Parathyroid adenoma (tissue), 2 donors: ENCODE measurements at regions not wholly inside any gene's neighbourhood (a gene's known extent, or its start where the extent isn't known, plus 50 kb on each side); places are given as distances from the start of the nearest gene placed in this dataset.

Experiments
- H2AFZ ChIP-seq: fragments of 300-600 bp; sonication (generic); one replicate; pipeline ENCODE4 v1.7.0; 2017; ENCODE audit warnings: antibody characterized with exemption, mild to moderate bottlenecking
- H3K27ac ChIP-seq: fragments of 300-600 bp; sonication (generic); one replicate; pipeline ENCODE4 v1.7.0; 2017
- H3K27me3 ChIP-seq: fragments of 300-600 bp; sonication (generic); one replicate; pipeline ENCODE4 v1.7.0; 2017; ENCODE audit warnings: low read length; ENCODE audit not compliant: control insufficient read depth, insufficient read depth
- H3K36me3 ChIP-seq: fragments of 300-600 bp; sonication (generic); one replicate; pipeline ENCODE4 v1.7.0; 2017; ENCODE audit warnings: low read length; ENCODE audit not compliant: control insufficient read depth, insufficient read depth
- H3K4me1 ChIP-seq: fragments of 300-600 bp; sonication (generic); one replicate; pipeline ENCODE4 v1.7.0; 2017; ENCODE audit warnings: control low read depth
- H3K4me2 ChIP-seq: fragments of 300-600 bp; sonication (generic); one replicate; pipeline ENCODE4 v1.7.0; 2017; ENCODE audit warnings: low read length
- H3K4me3 ChIP-seq: fragments of 300-600 bp; sonication (generic); one replicate; pipeline ENCODE4 v1.7.0; 2017; ENCODE audit warnings: low read depth, low read length
- H3K79me2 ChIP-seq: fragments of 300-600 bp; sonication (generic); one replicate; pipeline ENCODE4 v1.7.0; 2017; ENCODE audit warnings: control low read depth
- H3K9ac ChIP-seq: fragments of 300-600 bp; sonication (generic); one replicate; pipeline ENCODE4 v1.7.0; 2017; ENCODE audit warnings: mild to moderate bottlenecking
- H3K9me3 ChIP-seq: fragments of 300-600 bp; sonication (generic); one replicate; pipeline ENCODE4 v1.7.0; 2017; ENCODE audit warnings: low read length; ENCODE audit not compliant: control insufficient read depth
- TF ChIP-seq, protein P1 (sequence below): fragments of 300-600 bp; sonication (generic); IDR thresholded peaks from one replicate; pipeline ENCODE4 v1.7.0; 2017; ENCODE audit warnings: antibody characterized with exemption, mild to moderate bottlenecking
- donor health status: primary hyperparathyroidism.

DNA sequence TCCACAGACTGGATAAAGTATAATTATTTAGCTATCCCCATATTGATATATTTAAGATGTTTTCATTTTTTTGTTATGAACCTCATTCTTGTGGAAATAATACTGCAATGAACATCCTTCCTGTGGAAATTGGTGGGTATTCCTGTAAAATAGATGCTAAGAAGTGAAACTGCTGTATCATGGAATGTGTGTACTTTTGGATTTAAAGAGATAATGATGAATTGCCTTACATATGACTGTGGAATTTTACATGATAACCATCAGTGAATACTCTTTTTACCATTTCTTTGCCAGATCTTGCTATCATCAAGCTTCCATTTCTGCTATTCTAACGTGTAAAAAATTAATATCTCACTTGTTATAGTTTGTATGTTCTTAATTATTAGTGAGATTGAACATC lies 847.9 kb downstream of the EFNA5 start:
- no peaks in the 10 kb centered on the region for H3K9me3 ChIP-seq
- TF ChIP-seq, protein P1, sequence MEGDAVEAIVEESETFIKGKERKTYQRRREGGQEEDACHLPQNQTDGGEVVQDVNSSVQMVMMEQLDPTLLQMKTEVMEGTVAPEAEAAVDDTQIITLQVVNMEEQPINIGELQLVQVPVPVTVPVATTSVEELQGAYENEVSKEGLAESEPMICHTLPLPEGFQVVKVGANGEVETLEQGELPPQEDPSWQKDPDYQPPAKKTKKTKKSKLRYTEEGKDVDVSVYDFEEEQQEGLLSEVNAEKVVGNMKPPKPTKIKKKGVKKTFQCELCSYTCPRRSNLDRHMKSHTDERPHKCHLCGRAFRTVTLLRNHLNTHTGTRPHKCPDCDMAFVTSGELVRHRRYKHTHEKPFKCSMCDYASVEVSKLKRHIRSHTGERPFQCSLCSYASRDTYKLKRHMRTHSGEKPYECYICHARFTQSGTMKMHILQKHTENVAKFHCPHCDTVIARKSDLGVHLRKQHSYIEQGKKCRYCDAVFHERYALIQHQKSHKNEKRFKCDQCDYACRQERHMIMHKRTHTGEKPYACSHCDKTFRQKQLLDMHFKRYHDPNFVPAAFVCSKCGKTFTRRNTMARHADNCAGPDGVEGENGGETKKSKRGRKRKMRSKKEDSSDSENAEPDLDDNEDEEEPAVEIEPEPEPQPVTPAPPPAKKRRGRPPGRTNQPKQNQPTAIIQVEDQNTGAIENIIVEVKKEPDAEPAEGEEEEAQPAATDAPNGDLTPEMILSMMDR: no peak
- no peaks in the 10 kb centered on the region for H3K27me3 ChIP-seq
- H2AFZ ChIP-seq: no peak overlapping the region
- no peak overlapping the region for H3K4me3 ChIP-seq
- no peak overlapping the region for H3K27ac ChIP-seq
- no peaks in the 10 kb centered on the region for H3K79me2 ChIP-seq
- no peaks in the 10 kb centered on the region for H3K4me1 ChIP-seq
- H3K9ac ChIP-seq: no peak overlapping the region
- H3K36me3 ChIP-seq: no peaks in the 10 kb centered on the region
- no peak overlapping the region for H3K4me2 ChIP-seq

DNA sequence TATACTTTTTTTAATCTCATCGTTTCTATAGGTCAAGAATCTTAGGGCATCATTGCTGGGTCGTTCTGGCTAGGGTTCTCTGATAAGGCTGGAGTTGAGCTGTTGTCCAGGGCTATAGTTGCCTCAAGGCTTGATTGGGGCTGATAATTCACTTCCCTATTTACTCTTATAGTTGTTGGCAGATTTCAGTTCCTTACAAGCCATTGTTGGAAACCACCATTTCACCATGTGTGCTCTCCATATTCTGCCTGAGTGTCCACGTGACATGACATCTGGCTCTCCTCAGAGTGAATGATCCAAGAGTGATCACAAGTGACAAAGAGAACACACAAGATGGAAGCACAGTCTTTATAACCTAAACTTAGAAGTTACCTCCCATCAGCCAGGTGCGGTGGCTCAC lies 852.2 kb downstream of the EFNA5 start:
- H3K36me3 ChIP-seq: no peaks in the 10 kb centered on the region
- H3K79me2 ChIP-seq: no peaks in the 10 kb centered on the region
- TF ChIP-seq, protein P1: no peak
- no peak overlapping the region for H2AFZ ChIP-seq
- H3K27ac ChIP-seq: no peak overlapping the region
- H3K4me1 ChIP-seq: no peaks in the 10 kb centered on the region
- H3K9me3 ChIP-seq: no peaks in the 10 kb centered on the region
- H3K9ac ChIP-seq: no peak overlapping the region
- no peak overlapping the region for H3K4me2 ChIP-seq
- H3K4me3 ChIP-seq: no peak overlapping the region
- no peaks in the 10 kb centered on the region for H3K27me3 ChIP-seq

GRCh38 chr5:106814961-106815360 lies 855.8 kb downstream of the EFNA5 start:
- TF ChIP-seq, protein P1: no peak
- H3K4me3 ChIP-seq: no peak overlapping the region
- H3K27me3 ChIP-seq: no peaks in the 10 kb centered on the region
- no peaks in the 10 kb centered on the region for H3K79me2 ChIP-seq
- no peak overlapping the region for H3K27ac ChIP-seq
- no peaks in the 10 kb centered on the region for H3K9me3 ChIP-seq
- H3K4me1 ChIP-seq: no peaks in the 10 kb centered on the region
- H3K4me2 ChIP-seq: no peak overlapping the region
- H2AFZ ChIP-seq: no peak overlapping the region
- H3K36me3 ChIP-seq: no peaks in the 10 kb centered on the region
- H3K9ac ChIP-seq: no peak overlapping the region

- TF ChIP-seq, protein P1: no peak
Measured at GRCh38 chr5:106801554-106801953, 869.2 kb downstream of the EFNA5 start.

GRCh38 chr5:106797996-106798395 lies 872.7 kb downstream of the EFNA5 start:
- Histone ChIP-seq H3K4me2 (no peak overlapping the region), H3K9ac (no peak overlapping the region), H3K36me3 (no peaks in the 10 kb centered on the region), H3K4me1 (no peaks in the 10 kb centered on the region), H3K27me3 (no peaks in the 10 kb centered on the region), H3K27ac (no peak overlapping the region), H3K9me3 (no peaks in the 10 kb centered on the region), H3K79me2 (no peaks in the 10 kb centered on the region), H3K4me3 (no peak overlapping the region), H2AFZ (no peak overlapping the region)
- TF ChIP-seq, protein P1: no peak

More at GRCh38 chr5:106801554-106801953, 869.2 kb downstream of the EFNA5 start:
- no peaks in the 10 kb centered on the region for H3K4me1 ChIP-seq
- no peaks in the 10 kb centered on the region for H3K36me3 ChIP-seq
- H3K9me3 ChIP-seq: no peaks in the 10 kb centered on the region
- no peak overlapping the region for H3K4me2 ChIP-seq
- H3K79me2 ChIP-seq: no peaks in the 10 kb centered on the region
- H2AFZ ChIP-seq: no peak overlapping the region
- H3K27me3 ChIP-seq: no peaks in the 10 kb centered on the region
- H3K4me3 ChIP-seq: no peak overlapping the region
- H3K27ac ChIP-seq: no peak overlapping the region
- no peak overlapping the region for H3K9ac ChIP-seq
